ENCODE measurements at regions not wholly inside any gene's neighbourhood (a gene's known extent, or its start where the extent isn't known, plus 50 kb on each side); places are given as distances from the start of the nearest gene placed in this dataset.

GRCh38 chr5:66234241-66234640, 90.1 kb downstream of the SREK1 start:
- H3K9me3 ChIP-seq (ENCODE audit: control insufficient read depth, low read length): no peaks in the 10 kb centered on the region
- no peak overlapping the region for H3K9ac ChIP-seq (ENCODE audit: low read length)
- peaks cover 4% of the 10 kb centered on the region for H3K27me3 ChIP-seq (replicated peaks; ENCODE audit: control insufficient read depth, insufficient read depth, low read length)
- no peak for DNase-seq (ENCODE audit: low read depth)
- no peaks in the 10 kb centered on the region for H3K36me3 ChIP-seq (ENCODE audit: control insufficient read depth, insufficient read depth, low read length, severe bottlenecking)
- H3K4me3 ChIP-seq (ENCODE audit: low read length): no peak overlapping the region
- no peaks in the 10 kb centered on the region for H3K4me1 ChIP-seq (ENCODE audit: control insufficient read depth, insufficient read depth, low read length)

- DNase-seq (ENCODE audit: low read depth): no peak
- Histone ChIP-seq H3K9me3 (ENCODE audit: control insufficient read depth, low read length) (no peaks in the 10 kb centered on the region), H3K9ac (ENCODE audit: low read length) (no peak overlapping the region), H3K4me3 (ENCODE audit: low read length) (no peak overlapping the region), H3K27me3 (replicated peaks; ENCODE audit: control insufficient read depth, insufficient read depth, low read length) (peaks cover 7% of the 10 kb centered on the region), H3K36me3 (ENCODE audit: control insufficient read depth, insufficient read depth, low read length, severe bottlenecking) (no peaks in the 10 kb centered on the region), H3K4me1 (ENCODE audit: control insufficient read depth, insufficient read depth, low read length) (no peaks in the 10 kb centered on the region)
Measured at GRCh38 chr5:66238435-66238834, 94.3 kb downstream of the SREK1 start.

GRCh38 chr5:66239034-66239433, 94.9 kb downstream of the SREK1 start:
- Histone ChIP-seq H3K27me3 (replicated peaks; ENCODE audit: control insufficient read depth, insufficient read depth, low read length) (peaks cover 7% of the 10 kb centered on the region), H3K4me3 (ENCODE audit: low read length) (no peak overlapping the region), H3K36me3 (ENCODE audit: control insufficient read depth, insufficient read depth, low read length, severe bottlenecking) (no peaks in the 10 kb centered on the region), H3K4me1 (ENCODE audit: control insufficient read depth, insufficient read depth, low read length) (no peaks in the 10 kb centered on the region), H3K9me3 (ENCODE audit: control insufficient read depth, low read length) (no peaks in the 10 kb centered on the region), H3K9ac (ENCODE audit: low read length) (no peak overlapping the region)
- no peak for DNase-seq (ENCODE audit: low read depth)

- DNase-seq (ENCODE audit: low read depth): no peak
- H3K9ac ChIP-seq (ENCODE audit: low read length): no peak overlapping the region
- no peaks in the 10 kb centered on the region for H3K9me3 ChIP-seq (ENCODE audit: control insufficient read depth, low read length)
- H3K4me1 ChIP-seq (ENCODE audit: control insufficient read depth, insufficient read depth, low read length): no peaks in the 10 kb centered on the region
- H3K36me3 ChIP-seq (ENCODE audit: control insufficient read depth, insufficient read depth, low read length, severe bottlenecking): no peaks in the 10 kb centered on the region
- H3K27me3 ChIP-seq (replicated peaks; ENCODE audit: control insufficient read depth, insufficient read depth, low read length): peaks cover 7% of the 10 kb centered on the region
- H3K4me3 ChIP-seq (ENCODE audit: low read length): no peak overlapping the region
Measured at GRCh38 chr5:66241136-66241825, 97.2 kb downstream of the SREK1 start.

GRCh38 chr5:66242050-66242715, 98.1 kb downstream of the SREK1 start:
- H3K36me3 ChIP-seq (ENCODE audit: control insufficient read depth, insufficient read depth, low read length, severe bottlenecking): no peaks in the 10 kb centered on the region
- H3K27me3 ChIP-seq (replicated peaks; ENCODE audit: control insufficient read depth, insufficient read depth, low read length): peaks cover 7% of the 10 kb centered on the region
- no peak for DNase-seq (ENCODE audit: low read depth)
- no peak overlapping the region for H3K9ac ChIP-seq (ENCODE audit: low read length)
- H3K4me1 ChIP-seq (ENCODE audit: control insufficient read depth, insufficient read depth, low read length): peaks cover 5% of the 10 kb centered on the region
- H3K4me3 ChIP-seq (ENCODE audit: low read length): no peak overlapping the region
- no peaks in the 10 kb centered on the region for H3K9me3 ChIP-seq (ENCODE audit: control insufficient read depth, low read length)

GRCh38 chr5:66246608-66247007, 102.5 kb downstream of the SREK1 start:
- no peaks in the 10 kb centered on the region for H3K9me3 ChIP-seq (ENCODE audit: control insufficient read depth, low read length)
- H3K27me3 ChIP-seq (replicated peaks; ENCODE audit: control insufficient read depth, insufficient read depth, low read length): no peaks in the 10 kb centered on the region
- peak; percentile 62 for DNase-seq (ENCODE audit: low read depth)
- peak overlapping the region; percentile 53 for H3K4me3 ChIP-seq (ENCODE audit: low read length)
- peaks cover 12% of the 10 kb centered on the region for H3K4me1 ChIP-seq (ENCODE audit: control insufficient read depth, insufficient read depth, low read length)
- H3K9ac ChIP-seq (ENCODE audit: low read length): no peak overlapping the region
- no peaks in the 10 kb centered on the region for H3K36me3 ChIP-seq (ENCODE audit: control insufficient read depth, insufficient read depth, low read length, severe bottlenecking)

GRCh38 chr5:66247176-66247960, 103.3 kb downstream of the SREK1 start:
- H3K4me3 ChIP-seq (ENCODE audit: low read length): peak overlapping the region; percentile 53
- DNase-seq (ENCODE audit: low read depth): peak; percentile 90
- H3K27me3 ChIP-seq (replicated peaks; ENCODE audit: control insufficient read depth, insufficient read depth, low read length): no peaks in the 10 kb centered on the region
- peaks cover 12% of the 10 kb centered on the region for H3K4me1 ChIP-seq (ENCODE audit: control insufficient read depth, insufficient read depth, low read length)
- H3K9ac ChIP-seq (ENCODE audit: low read length): no peak overlapping the region
- no peaks in the 10 kb centered on the region for H3K9me3 ChIP-seq (ENCODE audit: control insufficient read depth, low read length)
- H3K36me3 ChIP-seq (ENCODE audit: control insufficient read depth, insufficient read depth, low read length, severe bottlenecking): no peaks in the 10 kb centered on the region

- Histone ChIP-seq H3K9me3 (ENCODE audit: control insufficient read depth, low read length) (no peaks in the 10 kb centered on the region), H3K27me3 (replicated peaks; ENCODE audit: control insufficient read depth, insufficient read depth, low read length) (no peaks in the 10 kb centered on the region), H3K4me1 (ENCODE audit: control insufficient read depth, insufficient read depth, low read length) (peaks cover 12% of the 10 kb centered on the region), H3K36me3 (ENCODE audit: control insufficient read depth, insufficient read depth, low read length, severe bottlenecking) (no peaks in the 10 kb centered on the region), H3K9ac (ENCODE audit: low read length) (no peak overlapping the region), H3K4me3 (ENCODE audit: low read length) (no peak overlapping the region)
- DNase-seq (ENCODE audit: low read depth): no peak
Measured at GRCh38 chr5:66248874-66249273, 104.8 kb downstream of the SREK1 start.

GRCh38 chr5:66249920-66250319, 105.8 kb downstream of the SREK1 start:
- peaks cover 12% of the 10 kb centered on the region for H3K4me1 ChIP-seq (ENCODE audit: control insufficient read depth, insufficient read depth, low read length)
- H3K4me3 ChIP-seq (ENCODE audit: low read length): no peak overlapping the region
- no peaks in the 10 kb centered on the region for H3K36me3 ChIP-seq (ENCODE audit: control insufficient read depth, insufficient read depth, low read length, severe bottlenecking)
- no peak for DNase-seq (ENCODE audit: low read depth)
- no peak overlapping the region for H3K9ac ChIP-seq (ENCODE audit: low read length)
- no peaks in the 10 kb centered on the region for H3K27me3 ChIP-seq (replicated peaks; ENCODE audit: control insufficient read depth, insufficient read depth, low read length)
- no peaks in the 10 kb centered on the region for H3K9me3 ChIP-seq (ENCODE audit: control insufficient read depth, low read length)

- Histone ChIP-seq H3K9ac (ENCODE audit: low read length) (no peak overlapping the region), H3K4me3 (ENCODE audit: low read length) (no peak overlapping the region), H3K36me3 (ENCODE audit: control insufficient read depth, insufficient read depth, low read length, severe bottlenecking) (no peaks in the 10 kb centered on the region), H3K4me1 (ENCODE audit: control insufficient read depth, insufficient read depth, low read length) (peaks cover under 1% of the 10 kb centered on the region), H3K27me3 (replicated peaks; ENCODE audit: control insufficient read depth, insufficient read depth, low read length) (no peaks in the 10 kb centered on the region), H3K9me3 (ENCODE audit: control insufficient read depth, low read length) (no peaks in the 10 kb centered on the region)
- no peak for DNase-seq (ENCODE audit: low read depth)
Measured at GRCh38 chr5:66252849-66253248, 108.7 kb downstream of the SREK1 start.

- no peaks in the 10 kb centered on the region for H3K4me1 ChIP-seq (ENCODE audit: control insufficient read depth, insufficient read depth, low read length)
- H3K27me3 ChIP-seq (replicated peaks; ENCODE audit: control insufficient read depth, insufficient read depth, low read length): no peaks in the 10 kb centered on the region
- no peak overlapping the region for H3K9ac ChIP-seq (ENCODE audit: low read length)
- H3K4me3 ChIP-seq (ENCODE audit: low read length): no peak overlapping the region
- no peak for DNase-seq (ENCODE audit: low read depth)
- H3K9me3 ChIP-seq (ENCODE audit: control insufficient read depth, low read length): no peaks in the 10 kb centered on the region
- no peaks in the 10 kb centered on the region for H3K36me3 ChIP-seq (ENCODE audit: control insufficient read depth, insufficient read depth, low read length, severe bottlenecking)
Measured at GRCh38 chr5:66255714-66256113, 111.6 kb downstream of the SREK1 start.

Data from adipocyte (in vitro differentiated cells).